RPMI7951 (cell line): ENCODE measurements at regions not wholly inside any gene's neighbourhood (a gene's known extent, or its start where the extent isn't known, plus 50 kb on each side); places are given as distances from the start of the nearest gene placed in this dataset.
A peak's percentile ranks its signal among the peaks of the same experiment; 100 is the strongest.

Source experiments
- DNase-seq: peaks from one replicate; pipeline ENCODE4 v3.0.0-alpha.2; 2012; ENCODE audit warnings: low read depth

GRCh38 chr1:185581020-185581419 lies 153.2 kb upstream of the HMCN1 start:
- DNase-seq: no peak

- no peak for DNase-seq
These were observed 155.9 kb upstream of the HMCN1 start for GRCh38 chr1:185578293-185578692.

GRCh38 chr1:185574139-185574875 lies 159.9 kb upstream of the HMCN1 start:
- DNase-seq: no peak

GRCh38 chr1:185573677-185574076 lies 160.5 kb upstream of the HMCN1 start:
- DNase-seq: no peak

GRCh38 chr1:185573162-185573561 lies 161.0 kb upstream of the HMCN1 start:
- DNase-seq: no peak

GRCh38 chr1:185570962-185571361 lies 163.2 kb upstream of the HMCN1 start:
- DNase-seq: no peak

GRCh38 chr1:185568155-185569123 lies 165.8 kb upstream of the HMCN1 start:
- DNase-seq: no peak

GRCh38 chr1:185567440-185567839 lies 166.8 kb upstream of the HMCN1 start:
- DNase-seq: no peak

- peak; percentile 82 for DNase-seq
These were observed 167.2 kb upstream of the HMCN1 start for GRCh38 chr1:185566995-185567394.

- DNase-seq: peak; percentile 93
These were observed 168.9 kb upstream of the HMCN1 start for GRCh38 chr1:185565302-185565701.

- peak; percentile 54 for DNase-seq
These were observed 169.4 kb upstream of the HMCN1 start for GRCh38 chr1:185564816-185565215.

GRCh38 chr1:185562461-185563359 lies 171.5 kb upstream of the HMCN1 start:
- DNase-seq: no peak

GRCh38 chr1:185561629-185562028 lies 172.6 kb upstream of the HMCN1 start:
- DNase-seq: peak; percentile 78

GRCh38 chr1:185560760-185561159 lies 173.4 kb upstream of the HMCN1 start:
- no peak for DNase-seq

GRCh38 chr1:185559684-185560331 lies 174.4 kb upstream of the HMCN1 start:
- peak; percentile 72 for DNase-seq

GRCh38 chr1:185559151-185559550 lies 175.0 kb upstream of the HMCN1 start:
- no peak for DNase-seq

- no peak for DNase-seq
These were observed 177.6 kb upstream of the HMCN1 start for GRCh38 chr1:185556561-185556960.

GRCh38 chr1:185555743-185556142 lies 178.4 kb upstream of the HMCN1 start:
- DNase-seq: no peak

GRCh38 chr1:185551008-185551407 lies 183.2 kb upstream of the HMCN1 start:
- DNase-seq: no peak

GRCh38 chr1:185549906-185550305 lies 184.3 kb upstream of the HMCN1 start:
- DNase-seq: no peak

- DNase-seq: no peak
These were observed 188.2 kb upstream of the HMCN1 start for GRCh38 chr1:185546029-185546428.
